ENCODE measurements at regions not wholly inside any gene's neighbourhood (a gene's known extent, or its start where the extent isn't known, plus 50 kb on each side); places are given as distances from the start of the nearest gene placed in this dataset.
"Not testable (repeated sequence)": the region's sequence is repeated elsewhere in the genome, so short reads cannot be mapped to it uniquely, and the experiment has no call there.

GRCh38 chr17:52930145-52930544, 771.6 kb upstream of the CA10 start:
- POLR2A ChIA-PET: no interaction called here
- H3K4me3 ChIP-seq (ENCODE audit: low read depth, low read length): no peak overlapping the region
- no peak for DNase-seq (ENCODE audit: low read depth, low spot score)
- CTCF ChIA-PET: no interaction called here
- no peak for TF ChIP-seq CTCF (IDR thresholded peaks at IDR 0.05; ENCODE audit: insufficient read depth, low read length, missing control alignments)

- TF ChIP-seq CTCF (IDR thresholded peaks at IDR 0.05; ENCODE audit: insufficient read depth, low read length, missing control alignments): no peak
- DNase-seq (ENCODE audit: low read depth, low spot score): no peak
- POLR2A ChIA-PET: no interaction called here
- CTCF ChIA-PET: no interaction called here
- no peak overlapping the region for H3K4me3 ChIP-seq (ENCODE audit: low read depth, low read length)
These were observed 765.1 kb upstream of the CA10 start for GRCh38 chr17:52923658-52924057.

- no peak for TF ChIP-seq CTCF (IDR thresholded peaks at IDR 0.05; ENCODE audit: insufficient read depth, low read length, missing control alignments)
- ChIA-PET POLR2A (no interaction called here), CTCF (no interaction called here)
- DNase-seq (ENCODE audit: low read depth, low spot score): no peak
- H3K4me3 ChIP-seq (ENCODE audit: low read depth, low read length): no peak overlapping the region
These were observed 740.7 kb upstream of the CA10 start for GRCh38 chr17:52899235-52899634.

GRCh38 chr17:52895272-52895671, 736.8 kb upstream of the CA10 start:
- ChIA-PET POLR2A (no interaction called here), CTCF (no interaction called here)
- no peak overlapping the region for H3K4me3 ChIP-seq (ENCODE audit: low read depth, low read length)
- no peak for DNase-seq (ENCODE audit: low read depth, low spot score)
- TF ChIP-seq CTCF (IDR thresholded peaks at IDR 0.05; ENCODE audit: insufficient read depth, low read length, missing control alignments): no peak

- CTCF ChIA-PET: no interaction called here
- POLR2A ChIA-PET: no interaction called here
- no peak overlapping the region for H3K4me3 ChIP-seq (ENCODE audit: low read depth, low read length)
- no peak for TF ChIP-seq CTCF (IDR thresholded peaks at IDR 0.05; ENCODE audit: insufficient read depth, low read length, missing control alignments)
- no peak for DNase-seq (ENCODE audit: low read depth, low spot score)
These were observed 733.8 kb upstream of the CA10 start for GRCh38 chr17:52892334-52892733.

GRCh38 chr17:52885882-52886281, 727.4 kb upstream of the CA10 start:
- no peak for DNase-seq (ENCODE audit: low read depth, low spot score)
- no peak overlapping the region for H3K4me3 ChIP-seq (ENCODE audit: low read depth, low read length)
- ChIA-PET CTCF (no interaction called here), POLR2A (no interaction called here)
- TF ChIP-seq CTCF (IDR thresholded peaks at IDR 0.05; ENCODE audit: insufficient read depth, low read length, missing control alignments): no peak

DNA sequence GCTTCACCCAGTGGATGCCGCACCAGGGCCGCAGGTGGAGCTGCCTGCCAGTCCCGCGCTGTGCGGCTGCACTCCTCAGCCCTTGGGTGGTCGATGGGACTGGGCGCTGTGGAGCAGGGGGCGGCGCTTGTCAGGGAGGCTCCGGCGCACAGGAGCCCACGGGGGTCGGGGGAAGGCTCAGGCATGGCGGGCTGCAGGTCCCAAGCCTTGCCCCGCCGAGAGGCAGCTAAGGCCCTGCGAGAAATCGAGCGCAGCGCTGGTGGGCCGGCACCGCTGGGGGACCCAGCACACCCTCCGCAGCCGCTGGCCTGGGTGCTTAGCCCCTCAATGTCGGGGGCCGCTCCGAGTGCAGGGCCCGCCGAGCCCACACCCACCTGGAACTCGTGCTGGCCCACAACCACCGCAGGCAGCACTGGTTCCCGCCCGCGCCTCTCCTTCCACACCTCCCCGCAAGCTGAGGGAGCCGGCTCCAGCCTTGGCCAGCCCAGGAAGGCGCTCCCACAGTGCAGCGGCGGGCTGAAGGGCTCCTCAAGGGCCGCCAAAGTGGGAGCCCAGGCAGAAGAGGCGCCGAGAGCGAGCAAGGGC, 725.5 kb upstream of the CA10 start:
- CTCF ChIA-PET; POLR2A ChIA-PET; DNase-seq (ENCODE audit: low read depth, low spot score); H3K4me3 ChIP-seq (ENCODE audit: low read depth, low read length): not testable (repeated sequence)

- DNase-seq (ENCODE audit: low read depth, low spot score); H3K4me3 ChIP-seq (ENCODE audit: low read depth, low read length); POLR2A ChIA-PET; CTCF ChIA-PET: not testable (repeated sequence)
These were observed 688.3 kb upstream of the CA10 start for GRCh38 chr17:52846767-52847166.

Measured in AG04449 (cell line).